Panc1 (cell line): ENCODE measurements at regions not wholly inside any gene's neighbourhood (a gene's known extent, or its start where the extent isn't known, plus 50 kb on each side); places are given as distances from the start of the nearest gene placed in this dataset.

Source experiments
- ATAC-seq: fragments of 200-7000 bp; cut with Tn5 transposase; 2 replicates; pipeline ENCODE4 v1.9.1; 2020; ENCODE audit warnings: mild to moderate bottlenecking, moderate library complexity
- BruUV-seq: library from RNA; stranded (reverse); fragments of 400-500 nt; replicated peaks from 2 replicates; lab custom pipeline; 2021; lab: Mats Ljungman, UMichigan
- CTCF ChIA-PET: fragments of 300-600 bp; sonication (Branson Sonifier 250); formaldehyde crosslinking; loops from one replicate; lab custom pipeline; 2022; ENCODE audit warnings: antibody characterized with exemption; lab: Charles Lee
- POLR2A ChIA-PET: fragments of 300-600 bp; sonication (Branson Sonifier 250); formaldehyde crosslinking; loops from one replicate; lab custom pipeline; 2022; ENCODE audit warnings: antibody characterized with exemption; lab: Charles Lee
- DNase-seq: peaks from one replicate; pipeline ENCODE4 v3.0.0-alpha.2; 2010; ENCODE audit warnings: low read depth, low spot score
- H3K27ac ChIP-seq: 2 replicates; pipeline ENCODE4 v1.5.1; 2011; ENCODE audit warnings: mild to moderate bottlenecking, low read length, inconsistent platforms
- H3K27me3 ChIP-seq: fragments of 200-500 bp; sonication (Bioruptor generic); 2 replicates; pipeline ENCODE4 v1.6.0; 2014; ENCODE audit warnings: low read length, inconsistent platforms; ENCODE audit not compliant: control insufficient read depth, insufficient read depth
- H3K36me3 ChIP-seq: fragments of 200-500 bp; sonication (Bioruptor generic); 2 replicates; pipeline ENCODE4 v1.5.1; 2014; ENCODE audit warnings: inconsistent platforms, mild to moderate bottlenecking, low read length, moderate library complexity; ENCODE audit not compliant: control insufficient read depth, insufficient read depth
- H3K4me1 ChIP-seq: 2 replicates; pipeline ENCODE4 v1.5.1; 2011; ENCODE audit warnings: inconsistent platforms, mild to moderate bottlenecking, low read length, moderate library complexity; ENCODE audit not compliant: control insufficient read depth, insufficient read depth
- H3K4me3 ChIP-seq, 2 experiments: 2 replicates each; pipeline ENCODE4 v1.5.1; 2011 to 2012; ENCODE audit warnings: low read depth in 2 of 2, low read length in 2 of 2, mild to moderate bottlenecking in 2 of 2, inconsistent platforms in 1 of 2, moderate library complexity in 1 of 2
- H3K9me3 ChIP-seq: fragments of 200-500 bp; sonication (Bioruptor generic); 2 replicates; pipeline ENCODE4 v1.5.1; 2014; ENCODE audit warnings: low read depth, mild to moderate bottlenecking, inconsistent platforms, low read length, moderate library complexity; ENCODE audit not compliant: control insufficient read depth, insufficient read depth
- CTCF ChIP-seq: fragments of 450-650 bp; IDR thresholded peaks from 2 replicates; pipeline ENCODE4 v1.5.1; 2017; ENCODE audit warnings: mild to moderate bottlenecking
- POLR2AphosphoS5 ChIP-seq: IDR thresholded peaks from 2 replicates; pipeline ENCODE4 v1.6.1; 2012; ENCODE audit warnings: mild to moderate bottlenecking, low read depth, low read length, moderate library complexity
- REST ChIP-seq, 2 experiments: IDR thresholded peaks; 2 replicates each; pipeline ENCODE4 v1.6.1; 2011 to 2012; ENCODE audit warnings: low read depth in 2 of 2, control low read depth in 1 of 2, low read length in 1 of 2, mild to moderate bottlenecking in 1 of 2, moderate library complexity in 1 of 2; ENCODE audit not compliant: insufficient read depth in 1 of 2
- SIN3A ChIP-seq: IDR thresholded peaks from 2 replicates; pipeline ENCODE4 v1.6.1; 2012; ENCODE audit warnings: low read depth, mild to moderate bottlenecking, low read length, moderate library complexity, borderline replicate concordance; ENCODE audit not compliant: insufficient read depth
- TCF7L2 ChIP-seq: IDR thresholded peaks from 2 replicates; pipeline ENCODE4 v1.6.1; 2011; ENCODE audit warnings: mild to moderate bottlenecking, low read depth, low read length, inconsistent platforms
- in situ Hi-C: cut with HindIII; loops from 2 replicates; pipeline ENCODE4 v1.10.0; 2016; ENCODE audit warnings: low sequenced_read_pairs, low pct_unique_long_range_greater_than_20kb
- intact Hi-C: fragments of 100-400 bp; cut with micrococcal nuclease; formaldehyde crosslinking; loops from one replicate; pipeline ENCODE4 v1.10.0; 2022; ENCODE audit not compliant: unreplicated experiment

GRCh38 chr5:130687085-130687733, 477.8 kb downstream of the HINT1 start:
- TF ChIP-seq CTCF (no peak), REST (IDR thresholded peaks at IDR 0.05; ENCODE audit: insufficient read depth in 1 of 2, low read depth in 2 of 2, low read length in 1 of 2) (no peak), POLR2AphosphoS5 (no peak), TCF7L2 (no peak), SIN3A (no peak)
- in situ Hi-C loops (no loop called here), intact Hi-C loops (no loop called here)
- ChIA-PET CTCF (no interaction called here), POLR2A (interaction anchor here (0.5 kb wide), 1 partner anchor 534 kb away, joined by 3 read pairs; no protein-coding TSS in a partner anchor)
- 0 out of 2 replicates have a peak, but pooled peaks cover 2% of the 10 kb centered on the region for H3K27me3 ChIP-seq
- H3K9me3 ChIP-seq, result no peaks in the 10 kb centered on the region
- ATAC-seq (no peak), DNase-seq (no peak)
- H3K36me3 ChIP-seq, result no peaks in the 10 kb centered on the region
- no peak overlapping the region for H3K27ac ChIP-seq
- no TSS peak for BruUV-seq
- H3K4me3 ChIP-seq, result no peak overlapping the region
- H3K4me1 ChIP-seq, result no peaks in the 10 kb centered on the region

- intact Hi-C loops, result no loop called here
- Histone ChIP-seq H3K27ac (no peak overlapping the region), H3K9me3 (no peaks in the 10 kb centered on the region), H3K4me1 (no peaks in the 10 kb centered on the region), H3K4me3 (no peak overlapping the region), H3K27me3 (no peaks in the 10 kb centered on the region), H3K36me3 (no peaks in the 10 kb centered on the region)
- POLR2A ChIA-PET, result no interaction called here
- no TSS peak for BruUV-seq
- CTCF ChIA-PET, result no interaction called here
- no peak for DNase-seq
- in situ Hi-C loops, result no loop called here
- ATAC-seq, result no peak
- no peak for TF ChIP-seq CTCF
- TF ChIP-seq REST (IDR thresholded peaks at IDR 0.05; ENCODE audit: insufficient read depth in 1 of 2, low read depth in 2 of 2, low read length in 1 of 2), result no peak
- no peak for TF ChIP-seq TCF7L2
- TF ChIP-seq POLR2AphosphoS5, result no peak
- no peak for TF ChIP-seq SIN3A
These were observed 486.4 kb downstream of the HINT1 start for GRCh38 chr5:130678637-130679036.
